ENCODE measurements at regions not wholly inside any gene's neighbourhood (a gene's known extent, or its start where the extent isn't known, plus 50 kb on each side); places are given as distances from the start of the nearest gene placed in this dataset.

- peaks cover 4% of the 10 kb centered on the region for H3K4me1 Mint-ChIP-seq (ENCODE audit: unreplicated experiment)
- TF ChIP-seq CTCF (IDR thresholded peaks at IDR 0.05), result no peak
- H3K36me3 Mint-ChIP-seq (ENCODE audit: unreplicated experiment), result no peaks in the 10 kb centered on the region
- no peaks in the 10 kb centered on the region for H3K27me3 Mint-ChIP-seq (ENCODE audit: unreplicated experiment)
- DNase-seq (ENCODE audit: extremely low spot score, unreplicated experiment), result no peak
- H3K4me3 Mint-ChIP-seq (ENCODE audit: unreplicated experiment), result no peak overlapping the region
- no peak overlapping the region for H3K27ac Mint-ChIP-seq (ENCODE audit: unreplicated experiment)
- H3K9me3 Mint-ChIP-seq (ENCODE audit: unreplicated experiment), result peaks cover 3% of the 10 kb centered on the region
Observed at GRCh38 chr7:84294391-84294790, 99.8 kb upstream of the SEMA3A start.

- Mint-ChIP-seq H3K4me3 (ENCODE audit: unreplicated experiment) (no peak overlapping the region), H3K4me1 (ENCODE audit: unreplicated experiment) (no peaks in the 10 kb centered on the region), H3K9me3 (ENCODE audit: unreplicated experiment) (peaks cover 3% of the 10 kb centered on the region), H3K36me3 (ENCODE audit: unreplicated experiment) (no peaks in the 10 kb centered on the region), H3K27ac (ENCODE audit: unreplicated experiment) (no peak overlapping the region), H3K27me3 (ENCODE audit: unreplicated experiment) (no peaks in the 10 kb centered on the region)
- no peak for TF ChIP-seq CTCF (IDR thresholded peaks at IDR 0.05)
- DNase-seq (ENCODE audit: extremely low spot score, unreplicated experiment), result no peak
Observed at GRCh38 chr7:84291756-84292155, 97.2 kb upstream of the SEMA3A start.

- TF ChIP-seq CTCF (IDR thresholded peaks at IDR 0.05), result no peak
- H3K4me1 Mint-ChIP-seq (ENCODE audit: unreplicated experiment), result peaks cover 11% of the 10 kb centered on the region
- DNase-seq (ENCODE audit: extremely low spot score, unreplicated experiment), result no peak
- no peak overlapping the region for H3K27ac Mint-ChIP-seq (ENCODE audit: unreplicated experiment)
- no peaks in the 10 kb centered on the region for H3K9me3 Mint-ChIP-seq (ENCODE audit: unreplicated experiment)
- H3K27me3 Mint-ChIP-seq (ENCODE audit: unreplicated experiment), result no peaks in the 10 kb centered on the region
- H3K4me3 Mint-ChIP-seq (ENCODE audit: unreplicated experiment), result no peak overlapping the region
- no peaks in the 10 kb centered on the region for H3K36me3 Mint-ChIP-seq (ENCODE audit: unreplicated experiment)
Observed at GRCh38 chr7:84283798-84284197, 89.2 kb upstream of the SEMA3A start.

GRCh38 chr7:84281518-84281917 is 86.9 kb upstream of the SEMA3A start:
- H3K4me1 Mint-ChIP-seq (ENCODE audit: unreplicated experiment), result peaks cover 11% of the 10 kb centered on the region
- DNase-seq (ENCODE audit: extremely low spot score, unreplicated experiment), result no peak
- H3K27ac Mint-ChIP-seq (ENCODE audit: unreplicated experiment), result no peak overlapping the region
- H3K9me3 Mint-ChIP-seq (ENCODE audit: unreplicated experiment), result peaks cover 13% of the 10 kb centered on the region
- TF ChIP-seq CTCF (IDR thresholded peaks at IDR 0.05), result no peak
- no peaks in the 10 kb centered on the region for H3K27me3 Mint-ChIP-seq (ENCODE audit: unreplicated experiment)
- no peak overlapping the region for H3K4me3 Mint-ChIP-seq (ENCODE audit: unreplicated experiment)
- H3K36me3 Mint-ChIP-seq (ENCODE audit: unreplicated experiment), result no peaks in the 10 kb centered on the region

- TF ChIP-seq CTCF (IDR thresholded peaks at IDR 0.05), result no peak
- H3K27ac Mint-ChIP-seq (ENCODE audit: unreplicated experiment), result no peak overlapping the region
- H3K27me3 Mint-ChIP-seq (ENCODE audit: unreplicated experiment), result no peaks in the 10 kb centered on the region
- peaks cover 11% of the 10 kb centered on the region for H3K4me1 Mint-ChIP-seq (ENCODE audit: unreplicated experiment)
- DNase-seq (ENCODE audit: extremely low spot score, unreplicated experiment), result no peak
- no peaks in the 10 kb centered on the region for H3K36me3 Mint-ChIP-seq (ENCODE audit: unreplicated experiment)
- H3K4me3 Mint-ChIP-seq (ENCODE audit: unreplicated experiment), result no peak overlapping the region
- H3K9me3 Mint-ChIP-seq (ENCODE audit: unreplicated experiment), result peaks cover 13% of the 10 kb centered on the region
Observed at GRCh38 chr7:84277628-84278224, 83.1 kb upstream of the SEMA3A start.

Measured in osteocyte (in vitro differentiated cells).